Tibial nerve (tissue), 4 donors: ENCODE measurements at regions not wholly inside any gene's neighbourhood (a gene's known extent, or its start where the extent isn't known, plus 50 kb on each side); places are given as distances from the start of the nearest gene placed in this dataset.

Source experiments
- DNase-seq, 2 donors: peaks; one replicate each; pipeline ENCODE4 v3.0.0-alpha.2; 2019; ENCODE audit warnings: low spot score in 2 of 2
- H3K27ac ChIP-seq, 4 donors: fragments of 200-600 bp; sonication (generic) in 3 of 4; one replicate each; pipeline ENCODE4 v1.5.1; 2017 to 2019; ENCODE audit warnings: mild to moderate bottlenecking in 1 of 4
- H3K27me3 ChIP-seq, 2 donors: fragments of 200-600 bp; sonication (generic) in 1 of 2; one replicate each; pipeline versions ENCODE4 v1.5.1 to v1.6.0; 2017 to 2019
- H3K36me3 ChIP-seq, 3 donors: fragments of 200-600 bp; sonication (generic); one replicate each; pipeline ENCODE4 v1.5.1; 2018 to 2019
- H3K4me1 ChIP-seq, 4 donors: fragments of 200-600 bp; sonication (generic) in 3 of 4; one replicate each; pipeline ENCODE4 v1.5.1; 2017 to 2019
- H3K4me3 ChIP-seq, 4 donors: fragments of 200-600 bp; sonication (generic) in 3 of 4; one replicate each; pipeline ENCODE4 v1.5.1; 2017 to 2019; ENCODE audit warnings: mild to moderate bottlenecking in 1 of 4, moderate library complexity in 1 of 4
- H3K9me3 ChIP-seq, 4 donors: fragments of 200-600 bp; sonication (generic) in 3 of 4; one replicate each; pipeline ENCODE4 v1.5.1; 2017 to 2019
- CTCF ChIP-seq, 5 experiments: fragments of 200-600 bp in 3 of 5; fragments of 450-650 bp in 2 of 5; sonication (generic) in 3 of 5; IDR thresholded peaks; one replicate each; pipeline ENCODE4 v1.5.1; 2016 to 2019; ENCODE audit warnings: antibody characterized with exemption in 5 of 5, mild to moderate bottlenecking in 3 of 5, moderate library complexity in 2 of 5
- EP300 ChIP-seq, 2 donors: sonication (generic); formaldehyde crosslinking; IDR thresholded peaks; one replicate each; pipeline ENCODE4 v1.6.1; 2017; ENCODE audit warnings: antibody characterized with exemption in 2 of 2, mild to moderate bottlenecking in 1 of 2
- POLR2A ChIP-seq, 2 donors: fragments of 450-650 bp; IDR thresholded peaks; one replicate each; pipeline ENCODE4 v1.6.1; 2017; ENCODE audit warnings: antibody characterized with exemption in 2 of 2, mild to moderate bottlenecking in 2 of 2, moderate library complexity in 2 of 2
- WGBS, 2 donors: methylation state at CpG; one replicate each; pipeline ENCODE4 v1.1.5; 2018; 5-methylcytosine and 5-hydroxymethylcytosine counted together

GRCh38 chr2:145543856-145544255 lies 1023.9 kb upstream of the ZEB2 start:
- no peak overlapping the region for H3K27ac ChIP-seq
- 75 to 88% methylated on average over 5 of the region's 5 CpGs for whole genome bisulfite sequencing, 2 donors
- TF ChIP-seq CTCF (IDR thresholded peaks at IDR 0.05) (no peak), EP300 (IDR thresholded peaks at IDR 0.05) (no peak), POLR2A (IDR thresholded peaks at IDR 0.05) (no peak)
- H3K4me1 ChIP-seq: peaks cover 0 to 5% (median 0%) of the 10 kb centered on the region in 4 donors
- no peak for DNase-seq
- H3K4me3 ChIP-seq: no peak overlapping the region
- H3K27me3 ChIP-seq: no peaks in the 10 kb centered on the region
- no peaks in the 10 kb centered on the region for H3K36me3 ChIP-seq
- peaks cover 0 to 13% (median 0%) of the 10 kb centered on the region in 4 donors for H3K9me3 ChIP-seq

- Histone ChIP-seq H3K4me3 (no peak overlapping the region), H3K36me3 (no peaks in the 10 kb centered on the region), H3K9me3 (peaks cover 0 to 13% (median 0%) of the 10 kb centered on the region in 4 donors), H3K4me1 (peaks cover 0 to 12% (median 0%) of the 10 kb centered on the region in 4 donors), H3K27me3 (no peaks in the 10 kb centered on the region), H3K27ac (no peak overlapping the region)
- WGBS, 2 donors: 88% methylated on average over 2 of the region's 2 CpGs
- DNase-seq: no peak
- TF ChIP-seq CTCF (IDR thresholded peaks at IDR 0.05) (no peak), POLR2A (IDR thresholded peaks at IDR 0.05) (no peak), EP300 (IDR thresholded peaks at IDR 0.05) (no peak)
These were observed 1023.2 kb upstream of the ZEB2 start for GRCh38 chr2:145543155-145543554.

- Histone ChIP-seq H3K4me3 (no peak overlapping the region), H3K36me3 (no peaks in the 10 kb centered on the region), H3K9me3 (peaks cover 0 to 9% (median 0%) of the 10 kb centered on the region in 4 donors), H3K27ac (no peak overlapping the region), H3K4me1 (peaks cover 0 to 23% (median 0%) of the 10 kb centered on the region in 4 donors), H3K27me3 (no peaks in the 10 kb centered on the region)
- no peak for DNase-seq
- 98% methylated on average over 2 of the region's 2 CpGs for WGBS, 2 donors
- no peak for TF ChIP-seq EP300 (IDR thresholded peaks at IDR 0.05)
- no peak for TF ChIP-seq CTCF (IDR thresholded peaks at IDR 0.05)
These were observed 1021.1 kb upstream of the ZEB2 start for GRCh38 chr2:145541028-145541427.

GRCh38 chr2:145538661-145539350 lies 1018.9 kb upstream of the ZEB2 start:
- peaks cover 0 to 23% (median 0%) of the 10 kb centered on the region in 4 donors for H3K4me1 ChIP-seq
- H3K27ac ChIP-seq: no peak overlapping the region
- H3K9me3 ChIP-seq: peaks cover 0 to 7% (median 0%) of the 10 kb centered on the region in 4 donors
- 41 to 55% methylated on average over 5 of the region's 5 CpGs for WGBS, 2 donors
- DNase-seq: no peak
- H3K36me3 ChIP-seq: no peaks in the 10 kb centered on the region
- no peak overlapping the region for H3K4me3 ChIP-seq
- TF ChIP-seq CTCF (IDR thresholded peaks at IDR 0.05) (no peak), POLR2A (IDR thresholded peaks at IDR 0.05) (no peak), EP300 (IDR thresholded peaks at IDR 0.05) (no peak)
- no peaks in the 10 kb centered on the region for H3K27me3 ChIP-seq

GRCh38 chr2:145530653-145531052 lies 1010.7 kb upstream of the ZEB2 start:
- Histone ChIP-seq H3K4me3 (no peak overlapping the region), H3K36me3 (no peaks in the 10 kb centered on the region), H3K4me1 (peaks cover 0 to 6% (median 0%) of the 10 kb centered on the region in 4 donors), H3K9me3 (no peaks in the 10 kb centered on the region), H3K27me3 (no peaks in the 10 kb centered on the region), H3K27ac (no peak overlapping the region)
- no peak for TF ChIP-seq POLR2A (IDR thresholded peaks at IDR 0.05)
- TF ChIP-seq CTCF (IDR thresholded peaks at IDR 0.05): no peak
- no peak for TF ChIP-seq EP300 (IDR thresholded peaks at IDR 0.05)
- DNase-seq: no peak
